ENCODE measurements at regions not wholly inside any gene's neighbourhood (a gene's known extent, or its start where the extent isn't known, plus 50 kb on each side); places are given as distances from the start of the nearest gene placed in this dataset.

DNA sequence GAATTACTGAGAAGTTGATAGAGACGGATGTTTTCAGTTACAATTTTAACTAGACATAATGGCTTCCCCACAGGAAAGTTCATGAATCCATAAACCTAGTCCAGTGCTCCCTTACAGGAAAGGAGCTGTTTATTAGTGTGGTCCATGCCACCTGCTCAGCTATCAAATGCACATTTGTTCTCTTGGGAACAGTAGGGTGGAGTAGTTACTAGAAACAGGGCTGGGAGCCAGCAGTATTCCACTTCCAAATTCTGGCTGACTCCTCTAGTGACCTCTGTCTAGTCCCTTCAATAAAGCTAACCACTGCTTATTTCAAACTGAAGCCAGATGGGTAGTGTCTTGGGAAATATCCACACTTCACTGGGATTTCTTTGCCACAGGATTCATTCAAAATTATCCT is 88.4 kb upstream of the TLL1 start:
- TF ChIP-seq, protein P1, sequence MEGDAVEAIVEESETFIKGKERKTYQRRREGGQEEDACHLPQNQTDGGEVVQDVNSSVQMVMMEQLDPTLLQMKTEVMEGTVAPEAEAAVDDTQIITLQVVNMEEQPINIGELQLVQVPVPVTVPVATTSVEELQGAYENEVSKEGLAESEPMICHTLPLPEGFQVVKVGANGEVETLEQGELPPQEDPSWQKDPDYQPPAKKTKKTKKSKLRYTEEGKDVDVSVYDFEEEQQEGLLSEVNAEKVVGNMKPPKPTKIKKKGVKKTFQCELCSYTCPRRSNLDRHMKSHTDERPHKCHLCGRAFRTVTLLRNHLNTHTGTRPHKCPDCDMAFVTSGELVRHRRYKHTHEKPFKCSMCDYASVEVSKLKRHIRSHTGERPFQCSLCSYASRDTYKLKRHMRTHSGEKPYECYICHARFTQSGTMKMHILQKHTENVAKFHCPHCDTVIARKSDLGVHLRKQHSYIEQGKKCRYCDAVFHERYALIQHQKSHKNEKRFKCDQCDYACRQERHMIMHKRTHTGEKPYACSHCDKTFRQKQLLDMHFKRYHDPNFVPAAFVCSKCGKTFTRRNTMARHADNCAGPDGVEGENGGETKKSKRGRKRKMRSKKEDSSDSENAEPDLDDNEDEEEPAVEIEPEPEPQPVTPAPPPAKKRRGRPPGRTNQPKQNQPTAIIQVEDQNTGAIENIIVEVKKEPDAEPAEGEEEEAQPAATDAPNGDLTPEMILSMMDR (IDR thresholded peaks at IDR 0.05): no peak
- no peak for TF ChIP-seq POLR2A (IDR thresholded peaks at IDR 0.05)
